ENCODE measurements at regions not wholly inside any gene's neighbourhood (a gene's known extent, or its start where the extent isn't known, plus 50 kb on each side); places are given as distances from the start of the nearest gene placed in this dataset.

DNA sequence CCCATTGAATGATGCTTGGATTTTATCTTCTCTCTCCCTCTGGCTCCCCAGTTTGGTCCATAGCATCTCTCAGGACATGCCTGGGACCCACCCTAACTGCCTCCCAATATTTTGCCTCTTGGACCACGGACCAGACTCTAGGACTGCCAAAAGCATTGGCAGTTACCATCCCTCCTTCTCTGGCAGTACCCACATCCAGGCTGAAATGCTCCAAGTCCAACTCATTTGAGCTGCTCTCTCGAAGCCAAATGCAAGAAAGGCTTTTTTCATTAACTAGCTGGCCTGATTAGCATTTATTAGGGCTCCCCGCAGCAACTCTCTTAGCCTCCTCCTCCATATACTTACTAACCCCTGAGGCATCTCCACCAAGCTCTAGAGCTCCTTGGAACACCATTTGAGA, 140.0 kb upstream of the GRIK3 start:
- Histone ChIP-seq H3K4me2 (ENCODE audit: insufficient read depth, low read length) (no peak overlapping the region), H3K27me3 (ENCODE audit: control insufficient read depth in 2 of 2, insufficient read depth in 2 of 2, low read length in 2 of 2) (no peaks in the 10 kb centered on the region), H3K9me1 (replicated peaks; ENCODE audit: control insufficient read depth, extremely low read depth, insufficient read depth, low read length) (no peaks in the 10 kb centered on the region), H3K27ac (ENCODE audit: insufficient read depth, low read depth, low read length) (no peak overlapping the region), H3K9ac (replicated peaks; ENCODE audit: extremely low read depth, insufficient read depth, low read length) (no peak overlapping the region), H3K9me3 (replicated peaks; ENCODE audit: control insufficient read depth, insufficient read depth, low read length) (no peaks in the 10 kb centered on the region), H4K20me1 (replicated peaks; ENCODE audit: control insufficient read depth, extremely low read depth, insufficient read depth, low read length) (no peaks in the 10 kb centered on the region), H3K79me2 (ENCODE audit: control insufficient read depth, insufficient read depth, low read length) (no peaks in the 10 kb centered on the region), H3K4me1 (ENCODE audit: control insufficient read depth, extremely low read depth, insufficient read depth, low read length) (no peaks in the 10 kb centered on the region), H2AFZ (ENCODE audit: low read depth, low read length) (no peak overlapping the region), H3K4me3 (replicated peaks in 1 of 3; ENCODE audit: insufficient read depth in 1 of 3, low read depth in 1 of 3, low read length in 3 of 3) (no peak overlapping the region), H3K36me3 (ENCODE audit: control insufficient read depth in 2 of 2, extremely low read depth in 1 of 2, insufficient read depth in 2 of 2, low read length in 2 of 2) (no peaks in the 10 kb centered on the region)
- TF ChIP-seq JUN (IDR thresholded peaks at IDR 0.05; ENCODE audit: borderline replicate concordance, insufficient read depth, insufficient read length, low read depth) (no peak), FOS (IDR thresholded peaks at IDR 0.05; ENCODE audit: borderline replicate concordance, insufficient read depth, low read length) (no peak)
- intact Hi-C loops (cut with micrococcal nuclease), result no loop called here
- no TSS peak for BruUV-seq (replicated peaks)
- FAIRE-seq (no peak), DNase-seq (ENCODE audit: low read depth, low spot score) (no peak)
- dilution Hi-C loops (cut with MboI; ENCODE audit: extremely low pct_ligation_motif_present, low sequenced_read_pairs), result no loop called here
- POLR2A ChIA-PET, result no interaction called here
- CTCF ChIA-PET, result no interaction called here

DNA sequence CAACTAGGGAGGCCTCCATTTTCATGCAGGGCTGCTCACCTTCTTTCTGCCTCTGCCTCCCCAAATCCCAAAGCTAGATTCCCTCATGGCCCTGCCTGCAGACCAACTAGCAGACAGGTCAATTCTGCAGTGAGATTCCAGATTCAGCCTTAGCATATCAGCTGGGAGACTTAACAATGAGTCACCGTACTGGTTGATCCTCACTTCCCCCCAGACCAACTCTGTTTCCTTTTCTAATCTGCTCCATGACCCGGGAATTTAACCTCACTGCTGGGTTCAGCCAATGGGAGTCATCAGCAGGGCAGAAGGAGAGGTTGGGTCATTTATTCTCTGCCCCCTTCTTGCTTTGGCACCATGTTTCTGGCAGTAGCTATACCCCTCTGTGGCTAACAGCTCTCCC, 140.6 kb upstream of the GRIK3 start:
- no peak overlapping the region for H3K27ac ChIP-seq (ENCODE audit: insufficient read depth, low read depth, low read length)
- no TSS peak for BruUV-seq (replicated peaks)
- peak; percentile 79 for FAIRE-seq
- dilution Hi-C loops (cut with MboI; ENCODE audit: extremely low pct_ligation_motif_present, low sequenced_read_pairs), result no loop called here
- H3K36me3 ChIP-seq (ENCODE audit: control insufficient read depth in 2 of 2, extremely low read depth in 1 of 2, insufficient read depth in 2 of 2, low read length in 2 of 2), result no peaks in the 10 kb centered on the region
- H4K20me1 ChIP-seq (replicated peaks; ENCODE audit: control insufficient read depth, extremely low read depth, insufficient read depth, low read length), result no peaks in the 10 kb centered on the region
- H3K4me3 ChIP-seq (replicated peaks in 1 of 3; ENCODE audit: insufficient read depth in 1 of 3, low read depth in 1 of 3, low read length in 3 of 3), result no peak overlapping the region
- H2AFZ ChIP-seq (ENCODE audit: low read depth, low read length), result no peak overlapping the region
- H3K9me1 ChIP-seq (replicated peaks; ENCODE audit: control insufficient read depth, extremely low read depth, insufficient read depth, low read length), result no peaks in the 10 kb centered on the region
- no peak overlapping the region for H3K4me2 ChIP-seq (ENCODE audit: insufficient read depth, low read length)
- intact Hi-C loops (cut with micrococcal nuclease), result loop anchor here (5.0 kb wide), 1 partner anchor 598 kb away; no protein-coding TSS in a partner anchor
- ChIA-PET POLR2A (no interaction called here), CTCF (no interaction called here)
- no peak overlapping the region for H3K9ac ChIP-seq (replicated peaks; ENCODE audit: extremely low read depth, insufficient read depth, low read length)
- no peaks in the 10 kb centered on the region for H3K9me3 ChIP-seq (replicated peaks; ENCODE audit: control insufficient read depth, insufficient read depth, low read length)
- TF ChIP-seq GATA2 (IDR thresholded peaks at IDR 0.05; ENCODE audit: insufficient read depth, insufficient read length, low read depth, low read length), result peak; percentile 49
- TF ChIP-seq EZH2 (IDR thresholded peaks at IDR 0.05; ENCODE audit: borderline replicate concordance, low read depth, low read length, severe bottlenecking), result no peak
- no peak for TF ChIP-seq POLR2A (IDR thresholded peaks at IDR 0.05; ENCODE audit: low read depth, low read length)
- TF ChIP-seq, protein P1, sequence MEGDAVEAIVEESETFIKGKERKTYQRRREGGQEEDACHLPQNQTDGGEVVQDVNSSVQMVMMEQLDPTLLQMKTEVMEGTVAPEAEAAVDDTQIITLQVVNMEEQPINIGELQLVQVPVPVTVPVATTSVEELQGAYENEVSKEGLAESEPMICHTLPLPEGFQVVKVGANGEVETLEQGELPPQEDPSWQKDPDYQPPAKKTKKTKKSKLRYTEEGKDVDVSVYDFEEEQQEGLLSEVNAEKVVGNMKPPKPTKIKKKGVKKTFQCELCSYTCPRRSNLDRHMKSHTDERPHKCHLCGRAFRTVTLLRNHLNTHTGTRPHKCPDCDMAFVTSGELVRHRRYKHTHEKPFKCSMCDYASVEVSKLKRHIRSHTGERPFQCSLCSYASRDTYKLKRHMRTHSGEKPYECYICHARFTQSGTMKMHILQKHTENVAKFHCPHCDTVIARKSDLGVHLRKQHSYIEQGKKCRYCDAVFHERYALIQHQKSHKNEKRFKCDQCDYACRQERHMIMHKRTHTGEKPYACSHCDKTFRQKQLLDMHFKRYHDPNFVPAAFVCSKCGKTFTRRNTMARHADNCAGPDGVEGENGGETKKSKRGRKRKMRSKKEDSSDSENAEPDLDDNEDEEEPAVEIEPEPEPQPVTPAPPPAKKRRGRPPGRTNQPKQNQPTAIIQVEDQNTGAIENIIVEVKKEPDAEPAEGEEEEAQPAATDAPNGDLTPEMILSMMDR (IDR thresholded peaks at IDR 0.05; ENCODE audit: extremely low read depth in 1 of 2, insufficient read depth in 1 of 2, low read depth in 1 of 2, low read length in 2 of 2), result no peak
- TF ChIP-seq POLR2AphosphoS5 (IDR thresholded peaks at IDR 0.05; ENCODE audit: insufficient read depth, low read depth, low read length), result peak; percentile 52
- no peak for TF ChIP-seq MYC (IDR thresholded peaks at IDR 0.05; ENCODE audit: low read depth, low read length)
- TF ChIP-seq, protein P2, sequence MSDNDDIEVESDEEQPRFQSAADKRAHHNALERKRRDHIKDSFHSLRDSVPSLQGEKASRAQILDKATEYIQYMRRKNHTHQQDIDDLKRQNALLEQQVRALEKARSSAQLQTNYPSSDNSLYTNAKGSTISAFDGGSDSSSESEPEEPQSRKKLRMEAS (IDR thresholded peaks at IDR 0.05; ENCODE audit: insufficient read depth, insufficient read length), result no peak
- peak; percentile 84 for TF ChIP-seq FOS (IDR thresholded peaks at IDR 0.05; ENCODE audit: borderline replicate concordance, insufficient read depth, low read length)
- no peak for TF ChIP-seq JUN (IDR thresholded peaks at IDR 0.05; ENCODE audit: borderline replicate concordance, insufficient read depth, insufficient read length, low read depth)
- H3K27me3 ChIP-seq (ENCODE audit: control insufficient read depth in 2 of 2, insufficient read depth in 2 of 2, low read length in 2 of 2), result no peaks in the 10 kb centered on the region
- H3K79me2 ChIP-seq (ENCODE audit: control insufficient read depth, insufficient read depth, low read length), result no peaks in the 10 kb centered on the region
- peak; percentile 56 for DNase-seq (ENCODE audit: low read depth, low spot score)
- H3K4me1 ChIP-seq (ENCODE audit: control insufficient read depth, extremely low read depth, insufficient read depth, low read length), result no peaks in the 10 kb centered on the region

All from endothelial cell of umbilical vein (primary cell).